HuH-7 (cell line): ENCODE measurements at regions not wholly inside any gene's neighbourhood (a gene's known extent, or its start where the extent isn't known, plus 50 kb on each side); places are given as distances from the start of the nearest gene placed in this dataset.

Experiments
- DNase-seq: peaks from one replicate; pipeline ENCODE4 v3.0.0; 2011; ENCODE audit warnings: low spot score

DNA sequence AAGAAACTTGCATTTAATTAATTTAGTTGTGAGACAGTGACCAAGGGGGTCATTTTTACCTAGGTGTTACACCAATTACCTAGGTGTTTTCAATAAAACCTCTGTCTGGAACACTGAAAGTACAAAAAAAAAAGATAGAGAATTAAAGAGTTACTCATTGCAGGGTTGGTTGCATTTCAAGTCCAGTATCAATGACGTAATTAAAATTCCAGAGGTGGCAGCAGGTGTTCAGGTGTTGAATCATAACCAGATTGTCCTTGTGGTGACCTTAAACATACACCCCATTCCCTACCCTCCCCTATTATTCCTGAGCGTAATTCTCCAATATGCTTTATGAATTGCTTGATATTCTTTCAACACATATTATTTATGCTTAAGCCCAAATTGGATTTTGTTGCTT lies 352.0 kb upstream of the SLC8A1 start:
- no peak for DNase-seq

- no peak for DNase-seq
Observed at GRCh38 chr2:40809156-40809555, 357.3 kb upstream of the SLC8A1 start.

DNA sequence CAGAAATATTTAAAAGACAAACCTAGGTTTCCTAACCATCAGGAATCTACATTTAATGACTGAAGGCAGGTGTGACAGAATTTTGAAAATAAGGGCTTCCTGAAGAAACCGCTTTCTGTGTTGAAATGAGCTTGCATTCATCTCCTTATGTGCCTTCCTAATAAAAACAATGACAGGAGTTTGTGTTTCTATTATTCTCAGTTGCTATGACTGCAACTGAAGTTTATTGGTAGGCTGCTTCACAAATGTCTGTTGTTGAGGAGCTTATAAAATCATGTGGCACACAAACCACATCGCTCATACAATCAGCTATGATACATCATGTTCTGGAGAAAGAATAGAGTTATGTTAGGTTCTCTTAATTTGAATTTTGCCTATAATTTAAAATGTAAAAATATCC lies 362.7 kb upstream of the SLC8A1 start:
- DNase-seq, result no peak

DNA sequence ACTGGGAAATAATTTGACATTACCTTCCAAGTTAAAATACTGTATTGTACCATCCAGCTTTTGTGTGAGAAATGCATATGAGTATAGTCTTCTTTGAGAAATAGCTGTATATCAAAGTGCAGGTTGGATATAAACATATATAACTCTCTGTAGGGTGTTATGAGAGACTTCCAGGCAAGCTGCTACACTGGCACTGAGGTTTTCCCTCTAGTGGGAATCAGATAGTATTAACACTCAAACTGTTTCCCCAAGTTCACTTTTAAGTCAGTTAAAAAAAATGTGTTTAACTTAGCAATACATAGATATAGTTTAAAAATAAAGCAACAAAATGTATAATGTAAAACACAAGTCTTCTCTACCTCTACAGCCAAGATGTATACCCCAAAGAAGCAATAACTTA lies 368.4 kb upstream of the SLC8A1 start:
- no peak for DNase-seq

DNA sequence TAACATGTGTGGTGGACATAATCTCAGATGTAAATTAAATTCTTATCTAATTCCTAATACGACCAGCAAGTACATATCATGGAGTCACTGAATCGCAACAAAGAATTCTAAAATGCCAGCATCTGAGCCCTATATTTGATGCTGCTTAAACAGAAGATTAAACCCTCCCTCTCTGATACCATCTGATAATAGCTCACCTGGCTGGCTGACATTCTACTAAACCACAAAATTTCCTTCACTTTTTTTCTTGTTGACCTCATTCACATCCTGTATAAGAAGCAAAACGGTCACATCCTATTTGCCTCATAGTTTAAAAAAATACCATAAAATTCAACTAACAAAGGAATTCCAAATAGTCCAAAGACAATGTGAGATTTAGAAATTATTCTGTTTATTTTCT lies 371.6 kb upstream of the SLC8A1 start:
- no peak for DNase-seq

DNA sequence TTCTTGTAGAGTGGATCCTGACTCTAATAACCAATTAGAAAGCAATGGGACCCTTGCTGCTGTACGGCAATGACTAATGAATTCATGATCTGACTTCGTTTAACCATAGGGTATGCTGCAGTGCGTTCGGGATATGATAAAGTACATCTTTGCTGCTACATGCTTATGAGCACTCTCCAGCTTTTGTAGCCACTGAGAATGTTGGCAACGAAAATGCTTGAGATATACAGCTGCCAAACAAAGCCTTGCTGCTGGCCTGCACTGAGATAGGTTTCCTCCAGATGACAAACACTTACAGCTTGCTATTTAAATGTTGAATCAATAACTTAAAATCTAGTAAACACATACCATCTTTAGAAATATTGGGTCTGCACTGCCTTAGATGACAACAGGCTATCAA lies 372.4 kb upstream of the SLC8A1 start:
- no peak for DNase-seq

GRCh38 chr2:40827392-40827791 lies 375.5 kb upstream of the SLC8A1 start:
- DNase-seq, result no peak

- DNase-seq, result no peak
Observed at GRCh38 chr2:40831321-40831873, 379.5 kb upstream of the SLC8A1 start.

GRCh38 chr2:40841856-40842255 lies 390.0 kb upstream of the SLC8A1 start:
- DNase-seq, result no peak

GRCh38 chr2:40844353-40845277 lies 392.7 kb upstream of the SLC8A1 start:
- DNase-seq, result peak; percentile 1

GRCh38 chr2:40851661-40852060 lies 399.8 kb upstream of the SLC8A1 start:
- DNase-seq, result no peak

DNA sequence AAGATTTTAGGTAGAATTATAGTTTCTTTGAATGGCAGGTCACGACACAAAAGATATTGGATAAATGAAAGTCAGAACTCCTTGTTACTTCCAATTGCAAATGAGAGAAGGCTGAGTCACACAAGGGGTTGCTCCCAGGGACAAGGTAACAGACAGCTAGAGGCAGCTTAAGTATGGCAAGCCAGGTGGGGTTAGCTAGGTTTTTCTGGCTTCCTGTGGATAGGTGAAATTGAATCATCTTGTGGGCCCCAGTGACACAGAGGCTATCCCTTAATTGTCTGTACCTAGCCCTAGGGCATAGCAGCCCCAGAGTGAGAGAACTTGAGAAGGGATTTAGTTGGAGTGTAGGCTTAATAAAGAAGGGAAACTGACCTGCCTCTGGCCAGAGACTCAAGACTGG lies 407.7 kb upstream of the SLC8A1 start:
- no peak for DNase-seq

DNA sequence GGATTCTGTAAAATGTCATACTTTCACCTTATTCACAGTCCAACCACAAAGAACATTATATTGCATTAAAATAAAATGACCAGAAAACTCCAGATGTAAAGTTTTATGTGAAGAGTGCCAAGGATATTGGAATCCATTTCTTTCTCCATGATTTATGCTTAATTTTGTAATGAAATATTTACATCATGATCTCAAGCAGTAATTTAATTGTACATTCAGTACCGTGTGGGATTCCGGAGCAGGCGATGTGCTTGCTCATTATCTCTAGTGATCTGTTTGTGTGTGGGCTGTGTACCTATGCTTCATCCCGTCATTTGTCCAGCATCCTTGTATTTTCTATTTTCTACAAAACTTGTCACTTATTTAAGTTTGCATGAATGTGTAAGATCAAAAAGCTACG lies 415.9 kb upstream of the SLC8A1 start:
- DNase-seq, result no peak

DNA sequence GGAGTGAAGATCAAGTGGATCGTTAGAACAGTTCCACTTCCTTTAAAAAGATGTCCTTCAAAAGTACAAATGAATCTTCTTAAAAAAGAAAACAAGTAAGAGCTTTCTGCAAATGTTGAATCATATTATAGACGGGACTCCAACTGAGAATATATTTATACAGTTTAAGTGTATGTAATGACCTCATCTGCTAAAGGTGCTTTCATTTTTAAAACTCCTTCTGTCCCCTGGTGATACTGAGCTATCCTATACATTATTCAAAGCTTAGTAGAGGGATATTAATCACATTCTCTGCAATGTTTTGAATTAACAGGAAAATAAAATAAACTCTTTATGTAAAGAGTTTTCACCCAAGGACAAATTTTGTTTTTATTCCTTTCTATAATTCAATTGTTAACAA lies 420.7 kb upstream of the SLC8A1 start:
- DNase-seq, result no peak

- DNase-seq, result no peak
Observed at GRCh38 chr2:40874380-40874779, 422.5 kb upstream of the SLC8A1 start.

GRCh38 chr2:40877734-40878288 lies 425.9 kb upstream of the SLC8A1 start:
- DNase-seq, result no peak

DNA sequence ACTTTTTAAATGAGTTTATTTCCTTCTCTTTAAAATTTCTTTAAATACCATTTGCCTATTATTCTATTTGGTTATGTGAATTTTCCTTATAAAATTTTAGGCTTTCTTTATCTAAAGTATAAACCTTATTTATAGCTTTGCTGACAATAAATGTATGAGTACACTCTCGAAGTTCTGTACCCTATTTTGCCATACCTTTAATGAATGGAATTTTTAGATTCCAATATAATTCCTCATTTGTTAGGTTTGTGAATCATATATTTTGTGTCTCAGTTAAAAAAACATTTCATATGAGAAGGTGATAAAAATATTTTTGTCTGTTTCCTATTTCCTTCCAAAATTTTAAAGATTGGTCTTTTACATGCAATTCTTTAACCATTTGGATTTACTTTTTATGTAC lies 427.4 kb upstream of the SLC8A1 start:
- no peak for DNase-seq

DNA sequence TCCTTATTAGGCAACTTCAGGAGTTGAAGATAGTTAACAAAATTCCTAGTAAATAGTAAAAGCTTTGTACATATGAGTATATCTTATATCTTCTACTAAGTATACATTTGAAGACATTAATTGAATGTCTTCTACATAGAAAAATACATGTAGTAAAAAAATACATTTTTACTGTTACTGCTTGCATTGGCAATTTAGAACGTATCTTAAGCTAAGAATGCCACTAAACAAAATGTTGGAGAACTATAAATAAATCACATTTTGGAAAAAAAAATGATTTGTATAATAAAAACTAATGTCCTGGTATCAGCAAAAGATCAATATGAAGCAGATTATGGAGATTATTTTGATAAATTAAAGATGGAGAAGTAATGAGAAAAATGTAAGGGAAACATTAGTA lies 434.2 kb upstream of the SLC8A1 start:
- DNase-seq, result no peak

DNA sequence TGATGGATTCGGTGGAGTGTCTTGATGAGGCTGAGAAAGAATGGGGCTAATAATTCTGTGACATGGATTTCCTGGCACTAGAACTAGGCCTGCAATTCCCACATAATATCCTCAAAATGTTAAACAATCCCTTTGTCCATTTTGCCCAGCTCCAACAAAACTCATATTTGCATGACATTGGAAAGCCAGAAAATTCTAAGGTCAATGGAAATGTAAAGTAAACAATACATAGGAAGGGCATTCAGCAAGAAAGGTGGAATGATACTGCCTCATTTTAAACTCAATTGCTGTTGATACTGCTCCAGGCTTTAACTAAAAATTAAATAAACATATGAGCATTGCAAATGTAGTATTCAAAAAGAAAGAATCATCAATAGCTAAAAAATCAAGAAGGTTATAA lies 434.8 kb upstream of the SLC8A1 start:
- DNase-seq, result no peak

GRCh38 chr2:40896358-40896757 lies 444.5 kb upstream of the SLC8A1 start:
- no peak for DNase-seq

GRCh38 chr2:40914666-40915065 lies 462.8 kb upstream of the SLC8A1 start:
- no peak for DNase-seq

- DNase-seq, result no peak
Observed at GRCh38 chr2:40915651-40916050, 463.8 kb upstream of the SLC8A1 start.

GRCh38 chr2:40935349-40935748 lies 483.5 kb upstream of the SLC8A1 start:
- no peak for DNase-seq

DNA sequence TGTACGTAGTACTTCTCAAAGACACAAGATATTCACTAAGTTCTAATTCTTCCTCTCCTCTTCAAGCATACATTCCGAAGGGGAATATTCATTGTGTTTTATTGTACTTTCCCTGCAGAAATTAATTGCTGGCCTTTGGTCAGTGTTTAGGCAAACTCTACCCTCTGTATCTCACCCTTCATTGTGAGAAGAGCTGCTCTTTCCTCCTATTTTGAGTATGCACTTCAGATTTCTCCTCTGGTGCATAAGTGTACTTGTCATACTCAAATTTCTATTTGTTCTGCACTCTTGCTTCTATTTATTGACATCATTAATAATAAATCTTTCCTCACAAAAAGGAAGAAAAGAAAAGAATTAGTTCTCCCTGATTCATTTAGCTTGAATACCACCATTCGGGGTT lies 485.4 kb upstream of the SLC8A1 start:
- no peak for DNase-seq
